RPMI7951 (cell line): ENCODE measurements at regions not wholly inside any gene's neighbourhood (a gene's known extent, or its start where the extent isn't known, plus 50 kb on each side); places are given as distances from the start of the nearest gene placed in this dataset.

Experiments used
- DNase-seq: peaks from one replicate; pipeline ENCODE4 v3.0.0-alpha.2; 2012; ENCODE audit warnings: low read depth

DNA sequence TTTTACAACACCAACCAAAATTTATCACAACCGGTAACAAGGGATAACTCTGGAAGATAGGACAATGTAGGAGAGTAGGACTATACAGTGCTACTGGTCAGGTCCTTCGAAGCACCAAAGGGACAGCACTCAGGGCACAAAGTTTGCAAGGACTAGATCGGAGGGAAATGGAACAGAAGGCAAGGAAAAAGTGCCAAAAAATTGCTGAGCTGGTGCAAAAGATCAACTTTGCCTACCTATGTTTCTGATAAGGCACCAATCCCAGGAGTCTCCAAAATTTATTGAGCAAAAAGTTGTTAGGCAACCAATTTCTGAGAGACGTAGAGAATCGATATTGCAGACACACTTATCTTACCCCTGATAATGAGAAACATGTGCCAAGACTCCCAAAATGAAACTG is 160.0 kb upstream of the PLEKHA5 start:
- no peak for DNase-seq

DNA sequence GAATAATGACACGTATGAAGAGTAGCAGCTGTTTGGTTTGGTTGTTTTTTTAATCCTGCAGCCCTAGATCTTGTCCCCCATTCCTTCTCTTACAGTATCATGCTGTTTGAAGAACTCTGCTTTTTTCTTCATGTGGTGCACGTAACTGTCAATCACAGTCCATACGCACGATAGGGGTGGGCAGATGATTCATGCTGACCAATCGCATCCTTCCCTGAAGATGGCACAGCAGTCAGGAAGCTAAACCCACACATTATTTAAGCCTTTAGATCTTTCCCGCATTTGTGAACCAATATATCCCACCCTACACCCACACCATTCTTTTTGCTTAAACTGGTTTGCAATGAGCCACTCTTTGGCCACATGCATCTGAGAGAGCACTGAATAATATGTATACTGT is 158.9 kb upstream of the PLEKHA5 start:
- peak; percentile 77 for DNase-seq

DNA sequence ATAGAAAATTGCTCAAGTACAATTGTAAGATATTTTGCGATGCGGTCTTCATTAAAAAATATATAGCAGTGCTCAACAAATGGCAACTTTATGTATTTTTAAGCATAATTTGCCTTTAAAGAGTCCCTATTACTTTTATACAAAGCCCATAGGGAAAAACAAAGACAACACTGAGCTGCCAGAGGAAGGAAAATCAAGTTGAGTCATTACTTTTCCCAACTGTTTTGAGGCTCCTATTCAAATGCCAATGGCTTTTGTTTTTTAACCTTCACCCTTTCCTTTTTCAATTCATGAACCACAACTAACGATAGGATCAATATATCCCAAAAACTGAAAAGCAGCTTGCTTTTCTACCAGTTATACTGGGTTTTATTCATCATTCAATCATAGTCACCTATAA is 157.6 kb upstream of the PLEKHA5 start:
- DNase-seq, result no peak

DNA sequence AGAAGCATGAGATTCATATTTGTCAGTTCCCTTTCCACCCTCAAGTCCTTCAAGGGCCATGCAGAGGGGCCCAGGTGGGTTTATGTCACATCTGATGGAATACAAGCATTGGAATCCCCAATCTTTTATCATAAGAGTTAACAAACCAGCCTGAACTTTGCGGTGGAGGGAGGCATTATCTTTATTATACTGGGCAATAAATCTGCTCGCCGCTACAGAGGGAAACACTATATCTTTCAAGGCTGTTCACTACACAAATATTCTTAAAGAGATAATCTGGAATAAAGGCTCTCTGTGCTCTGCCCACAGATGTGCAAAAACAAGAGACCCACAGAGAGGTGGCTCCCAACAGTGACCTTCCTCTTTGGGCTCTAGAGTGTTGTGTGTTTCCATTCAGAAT is 153.6 kb upstream of the PLEKHA5 start:
- DNase-seq, result no peak

DNA sequence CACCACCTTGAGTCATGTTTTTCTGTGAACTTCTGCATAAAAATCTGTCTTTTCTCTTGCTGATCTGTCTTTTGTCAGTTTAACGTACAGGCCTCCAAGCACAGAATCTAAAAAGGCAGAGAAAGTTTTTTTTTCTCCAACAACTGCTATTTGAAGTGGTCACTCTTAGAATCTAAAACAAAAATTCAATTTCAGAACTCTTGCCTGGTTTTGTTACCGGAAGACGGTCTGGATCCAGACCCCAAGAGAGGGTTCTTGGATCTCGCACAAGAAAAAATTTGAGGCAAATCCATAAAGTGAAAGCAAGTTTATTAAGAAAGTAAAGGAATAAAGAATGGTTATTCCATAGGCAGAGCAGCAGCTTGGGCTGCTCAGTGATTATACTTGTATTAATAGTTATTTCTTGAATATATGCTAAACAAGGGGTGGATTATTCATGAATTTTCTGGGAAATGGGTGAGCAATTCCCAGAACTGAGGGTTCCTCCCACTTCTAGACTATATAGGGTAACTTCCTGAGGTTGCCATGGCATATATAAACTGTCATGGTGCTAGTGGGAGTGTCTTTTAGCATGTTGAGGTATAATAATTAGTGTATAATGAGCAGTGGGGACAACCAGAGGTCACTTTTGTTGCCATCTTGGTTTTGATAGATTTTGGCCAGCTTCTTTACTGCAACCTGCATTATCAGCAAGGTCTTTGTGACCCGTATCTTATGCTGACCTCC is 150.0 kb upstream of the PLEKHA5 start:
- DNase-seq, result no peak

DNA sequence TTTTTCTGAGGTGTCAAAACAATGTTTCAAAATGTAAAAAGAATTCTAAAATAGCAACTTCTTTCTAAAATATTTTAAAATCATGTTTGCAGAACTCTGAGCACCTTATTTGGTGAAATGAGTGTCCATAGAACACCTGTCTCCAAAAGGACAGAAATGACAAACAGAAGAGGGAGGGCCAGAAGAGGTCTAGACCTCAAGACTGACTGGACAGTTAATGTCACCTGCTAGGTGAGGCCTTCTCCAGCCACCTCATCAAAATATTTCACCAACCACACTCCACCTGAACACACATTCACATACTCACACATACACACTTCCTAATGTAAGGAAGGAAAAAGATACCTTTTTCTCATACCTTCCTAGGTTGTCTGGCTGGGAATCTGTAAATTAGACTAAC is 147.8 kb upstream of the PLEKHA5 start:
- no peak for DNase-seq

DNA sequence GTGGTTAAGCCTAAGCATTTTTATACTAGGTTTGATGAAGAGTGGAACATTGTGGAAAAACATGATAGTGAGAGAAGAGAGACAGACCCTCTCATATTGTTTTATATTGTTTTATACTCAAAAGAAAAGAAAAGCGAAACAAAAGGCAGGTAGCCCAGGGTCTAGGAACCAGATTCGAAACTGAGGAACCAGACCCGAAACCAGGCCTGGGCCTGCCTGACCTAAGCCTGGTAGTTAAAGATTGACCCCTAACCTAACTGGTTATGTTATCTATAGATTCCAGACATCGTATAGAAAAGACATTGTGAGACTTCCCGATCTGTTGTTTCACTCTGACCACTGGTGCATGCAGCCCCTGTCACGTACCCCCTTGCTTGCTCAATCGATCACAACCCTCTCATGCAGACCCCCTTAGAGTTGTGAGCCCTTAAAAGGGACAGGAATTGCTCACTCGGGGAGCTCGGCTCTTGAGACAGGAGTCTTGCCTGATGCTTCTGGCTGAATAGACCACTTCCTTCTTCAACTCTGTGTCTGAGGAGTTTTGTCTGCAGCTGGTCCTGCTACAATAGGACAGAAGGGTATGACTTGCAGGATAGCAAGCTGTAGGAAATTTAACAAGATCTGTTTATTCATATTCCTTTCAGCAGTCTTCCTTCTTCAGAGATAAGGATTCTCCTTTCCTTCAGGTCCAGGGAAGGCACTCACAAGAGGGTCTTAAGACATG is 147.1 kb upstream of the PLEKHA5 start:
- no peak for DNase-seq

DNA sequence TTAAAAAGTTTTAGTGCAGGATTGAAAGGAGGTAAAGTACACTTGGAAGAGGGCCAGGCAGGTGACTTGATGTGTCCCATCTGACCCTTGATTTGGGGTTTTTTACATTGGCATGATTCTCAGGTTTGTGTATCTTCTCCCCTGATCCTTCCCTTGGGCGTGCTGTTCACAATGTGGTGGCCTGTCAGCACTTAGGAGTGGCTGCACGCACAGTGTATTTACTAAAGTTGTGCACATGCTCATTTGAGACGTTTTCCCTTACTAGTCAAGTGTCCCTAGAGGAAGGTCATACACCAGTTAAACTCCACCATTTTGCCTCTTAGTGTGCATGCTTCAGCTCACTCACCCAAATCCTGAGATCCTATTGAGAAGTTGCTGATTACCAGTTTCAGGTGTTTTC is 145.7 kb upstream of the PLEKHA5 start:
- no peak for DNase-seq

DNA sequence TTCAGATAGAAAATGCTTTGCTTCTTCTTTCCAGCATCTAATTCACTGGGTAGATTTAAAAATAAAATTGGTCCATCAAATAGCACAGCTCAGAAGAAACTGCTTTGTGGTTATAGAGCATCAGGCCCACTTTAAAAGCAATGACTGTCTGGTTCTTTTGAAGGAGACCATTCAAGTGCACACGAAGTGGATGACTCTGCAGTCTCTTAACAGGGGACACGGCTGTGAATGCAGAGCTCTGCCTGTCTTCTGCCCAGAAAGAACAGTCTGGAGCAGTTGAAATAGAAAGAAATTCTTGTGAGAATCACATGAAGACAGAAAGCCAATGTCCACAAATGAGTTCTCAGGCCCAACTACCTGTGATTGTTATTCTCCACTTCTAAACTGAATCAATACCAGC is 138.7 kb upstream of the PLEKHA5 start:
- DNase-seq, result peak; percentile 17

DNA sequence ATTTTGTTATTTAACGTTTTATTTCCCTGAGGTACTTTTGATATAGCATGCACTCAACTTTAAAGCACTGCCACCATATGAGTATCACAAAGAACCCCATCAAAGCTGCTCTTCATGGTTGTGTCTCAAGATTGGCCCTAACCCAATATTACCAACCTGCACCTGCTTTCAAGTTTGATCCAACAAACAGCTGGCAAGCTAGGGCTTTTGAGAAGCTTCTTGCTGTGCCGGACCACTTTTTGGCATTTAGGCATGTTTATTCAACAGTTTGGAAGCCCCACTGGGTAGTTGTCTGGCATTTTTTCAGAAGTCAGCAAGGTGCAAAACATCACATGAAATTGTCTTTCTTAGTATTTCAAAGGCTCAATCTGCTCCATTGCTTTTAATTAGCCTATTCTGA is 137.2 kb upstream of the PLEKHA5 start:
- no peak for DNase-seq

DNA sequence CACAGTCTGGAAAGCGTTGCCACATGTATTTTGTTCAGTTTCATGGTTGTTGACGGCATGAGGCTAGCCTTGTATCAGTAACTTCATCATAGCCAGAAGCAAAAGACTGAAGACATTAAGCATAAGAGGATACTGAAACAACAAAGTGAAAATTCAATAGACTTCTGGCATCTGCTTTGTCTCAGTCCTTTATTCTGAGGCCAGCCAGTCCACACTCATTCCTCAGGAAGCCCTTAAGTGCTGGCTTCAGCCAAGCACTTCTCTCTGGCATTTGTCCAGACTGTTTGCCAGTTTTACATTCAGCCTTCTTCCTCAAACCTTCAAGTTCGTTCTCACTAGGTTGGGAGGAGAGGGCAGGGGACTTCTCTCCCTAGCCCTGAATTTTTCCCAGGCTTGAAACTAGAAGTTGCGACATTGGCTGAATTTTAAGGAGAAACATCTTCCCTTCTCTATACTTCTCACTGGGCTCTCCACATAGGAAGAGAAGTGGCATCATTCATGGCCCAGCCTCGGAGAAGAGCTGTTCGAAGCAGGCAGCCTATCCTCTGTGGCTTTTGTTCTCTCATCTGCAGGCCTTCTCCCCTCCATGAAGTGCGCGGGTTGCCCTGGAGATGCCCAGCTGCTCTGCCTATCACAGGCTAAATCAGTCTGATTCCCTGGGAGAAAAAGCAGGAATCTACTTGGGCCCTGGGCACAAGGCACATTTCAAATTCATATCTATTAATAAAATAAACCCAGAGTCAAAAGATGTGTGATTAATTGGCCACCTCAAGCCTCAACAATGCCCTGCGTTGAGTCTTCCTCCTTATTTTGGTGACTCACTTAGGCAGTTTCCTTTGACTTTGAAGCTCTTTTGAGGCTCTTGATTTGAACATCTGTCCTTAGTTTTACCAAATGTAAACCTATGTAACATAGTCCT is 130.9 kb upstream of the PLEKHA5 start:
- peak; percentile 79 for DNase-seq

DNA sequence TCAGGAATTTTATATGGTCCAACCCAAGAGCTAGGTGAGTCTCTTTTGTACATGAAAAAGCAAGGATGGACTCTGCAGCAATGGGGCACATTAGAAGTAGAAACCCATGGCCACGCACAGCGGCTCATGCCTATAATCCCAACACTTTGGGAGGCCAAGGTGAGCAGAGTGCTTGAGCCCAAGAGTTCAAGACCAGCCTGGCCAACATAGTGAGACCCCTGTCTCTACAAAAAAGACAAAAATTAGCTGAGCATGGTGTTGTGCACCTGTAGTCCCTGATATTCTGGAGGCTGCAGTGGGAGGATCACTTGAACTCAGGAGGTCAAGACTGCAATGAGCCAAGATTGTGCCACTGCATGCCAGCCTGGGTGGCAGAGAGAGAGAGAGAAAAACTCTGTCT is 128.7 kb upstream of the PLEKHA5 start:
- no peak for DNase-seq

DNA sequence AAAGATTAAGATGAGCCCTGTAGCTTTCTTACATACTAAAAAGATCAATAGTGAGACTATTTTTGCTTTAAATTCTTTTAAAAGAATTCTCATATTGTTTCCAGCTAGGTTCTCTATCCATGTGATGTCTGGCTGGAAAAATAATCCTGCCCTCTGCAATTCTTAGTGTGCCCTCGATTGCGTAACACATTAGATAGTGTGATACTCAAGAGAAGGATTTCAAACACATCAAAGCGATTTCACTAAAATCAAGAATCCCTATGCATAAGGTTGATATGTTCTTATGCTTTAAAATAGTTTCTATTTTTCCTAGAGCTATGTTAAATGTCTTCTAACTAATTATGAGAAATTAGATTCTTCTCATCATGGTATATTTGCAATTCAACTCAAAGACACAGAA is 127.3 kb upstream of the PLEKHA5 start:
- peak; percentile 21 for DNase-seq

DNA sequence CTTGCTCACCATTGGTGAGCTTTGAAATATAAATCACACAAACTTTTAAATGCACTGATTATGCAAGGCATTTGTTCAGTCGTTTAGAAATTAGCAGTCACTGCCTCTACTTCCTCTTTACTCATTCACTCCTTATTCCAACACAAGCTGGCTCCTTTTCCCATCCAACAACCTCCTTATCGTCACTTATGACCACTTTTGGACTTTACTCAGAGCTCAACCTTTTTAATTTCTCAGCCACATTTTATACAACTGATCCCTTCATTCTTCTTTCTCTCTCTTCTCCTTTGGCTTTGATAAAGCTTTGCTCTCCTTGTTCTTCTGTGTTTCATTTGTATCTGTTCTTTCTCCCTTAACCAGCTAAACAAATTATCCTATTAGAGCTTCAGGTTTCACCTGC is 126.4 kb upstream of the PLEKHA5 start:
- no peak for DNase-seq

DNA sequence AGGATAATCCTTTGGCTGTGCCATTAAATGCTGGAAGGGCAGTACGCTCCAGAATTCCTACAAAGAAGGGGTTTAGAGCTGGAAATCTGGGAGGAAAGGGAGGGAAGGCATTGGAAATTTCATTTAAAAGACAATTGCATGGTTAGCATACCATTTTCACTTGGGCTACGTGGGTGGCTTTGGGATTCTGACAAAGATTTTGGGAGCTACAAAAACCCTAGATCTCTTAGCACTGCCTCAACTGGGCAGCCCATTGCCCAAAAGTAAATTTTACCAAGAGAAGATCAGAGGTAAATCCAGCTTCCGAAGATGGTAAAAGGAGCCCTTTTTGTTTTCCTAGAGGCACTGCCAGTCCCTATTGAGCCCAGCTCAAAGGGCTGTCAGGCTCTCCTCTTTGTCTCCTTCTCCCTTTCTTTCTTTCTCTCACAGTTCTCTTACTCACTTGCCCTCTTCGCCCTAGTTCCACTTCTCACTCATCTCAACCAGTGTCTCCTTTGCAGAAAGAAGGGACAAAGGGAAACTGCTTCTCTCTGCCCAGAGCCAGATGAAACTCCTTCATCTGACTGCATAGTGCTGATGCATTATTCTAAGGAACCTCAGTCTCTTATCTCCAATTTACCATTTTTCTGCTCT is 125.4 kb upstream of the PLEKHA5 start:
- no peak for DNase-seq

DNA sequence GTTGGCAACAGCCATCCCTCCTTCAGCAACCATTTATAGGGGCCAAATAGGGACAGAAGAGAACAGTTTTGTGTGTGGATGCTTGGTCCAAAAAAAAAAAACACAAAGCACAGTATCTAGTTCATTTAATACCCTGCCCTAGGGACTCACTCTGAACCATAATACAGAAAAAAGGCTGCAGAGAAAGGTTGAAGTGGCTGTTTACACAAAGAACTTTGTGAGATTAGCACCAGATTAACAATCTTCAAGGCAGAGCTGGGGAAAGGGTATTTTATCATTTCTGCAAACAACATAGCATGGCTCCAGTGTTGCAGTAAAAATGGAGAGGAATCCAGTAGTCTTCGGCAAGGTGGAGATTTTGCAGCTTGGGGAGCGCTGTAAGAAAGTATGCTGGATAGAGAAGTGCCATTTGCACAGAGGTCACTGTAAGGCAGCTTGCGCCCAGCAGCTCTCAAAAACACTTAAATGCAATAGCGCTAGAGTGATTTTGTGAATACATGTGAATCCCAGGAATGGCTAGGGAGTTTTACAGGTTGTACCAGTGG is 124.2 kb upstream of the PLEKHA5 start:
- DNase-seq, result no peak

DNA sequence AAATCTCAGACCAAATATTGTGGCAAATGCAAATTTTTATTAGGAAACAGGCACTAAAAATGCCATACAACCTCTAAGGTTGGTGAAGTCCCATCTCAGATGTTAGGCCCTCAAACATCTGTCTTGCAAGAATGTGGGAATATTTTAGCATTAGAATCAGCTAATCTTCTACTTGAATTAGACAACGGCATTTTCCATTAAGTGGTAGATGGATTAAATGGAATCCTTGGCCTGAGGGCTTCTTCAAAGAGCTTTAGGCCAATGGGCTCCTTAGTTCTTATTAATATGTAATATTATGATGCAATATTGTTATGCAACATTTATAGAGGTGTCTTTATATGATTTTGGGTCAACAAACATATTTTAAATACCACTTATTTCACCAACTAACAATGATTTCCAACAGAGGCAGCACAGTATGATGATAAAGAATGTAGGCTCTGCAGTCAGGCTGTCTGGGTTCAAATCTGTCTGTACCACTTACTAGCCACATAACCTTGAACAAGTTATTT is 122.9 kb upstream of the PLEKHA5 start:
- no peak for DNase-seq

DNA sequence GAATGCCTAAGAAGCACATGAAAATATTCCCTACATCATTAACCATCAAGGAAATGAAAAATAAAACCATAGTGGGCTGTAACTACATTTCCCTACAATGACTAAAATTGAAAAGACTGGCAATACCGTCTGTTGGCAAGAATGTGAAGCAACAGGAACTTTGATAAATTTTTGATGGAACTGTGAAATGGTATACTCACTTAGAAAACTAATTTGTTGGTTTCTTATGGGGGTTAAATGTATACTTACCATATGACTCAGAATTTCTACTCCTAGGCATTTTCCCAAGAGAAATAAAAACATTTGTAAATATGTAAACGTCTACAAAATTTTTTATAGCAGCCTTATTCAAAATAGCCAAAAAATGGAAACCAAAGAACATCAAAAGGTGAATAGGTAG is 121.4 kb upstream of the PLEKHA5 start:
- DNase-seq, result no peak

DNA sequence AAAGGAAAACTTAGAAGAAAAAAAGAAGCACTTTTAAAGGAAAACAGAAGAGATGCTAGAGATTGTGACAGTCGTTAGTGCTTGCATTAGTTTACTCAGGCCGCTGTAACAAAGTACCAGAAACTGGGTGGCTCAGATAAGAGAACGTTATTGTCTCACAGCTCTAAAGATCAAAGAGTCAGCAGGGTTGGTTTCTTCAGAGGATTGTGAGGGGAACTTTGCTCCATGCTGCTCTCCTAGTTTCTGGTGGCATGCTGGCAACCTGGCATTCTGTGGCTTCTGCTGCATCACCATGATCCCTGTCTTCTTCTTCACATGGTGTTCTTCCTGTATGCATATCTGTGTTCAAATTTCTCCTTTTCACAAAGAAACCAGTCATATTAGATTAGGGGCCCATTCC is 119.4 kb upstream of the PLEKHA5 start:
- DNase-seq, result no peak

DNA sequence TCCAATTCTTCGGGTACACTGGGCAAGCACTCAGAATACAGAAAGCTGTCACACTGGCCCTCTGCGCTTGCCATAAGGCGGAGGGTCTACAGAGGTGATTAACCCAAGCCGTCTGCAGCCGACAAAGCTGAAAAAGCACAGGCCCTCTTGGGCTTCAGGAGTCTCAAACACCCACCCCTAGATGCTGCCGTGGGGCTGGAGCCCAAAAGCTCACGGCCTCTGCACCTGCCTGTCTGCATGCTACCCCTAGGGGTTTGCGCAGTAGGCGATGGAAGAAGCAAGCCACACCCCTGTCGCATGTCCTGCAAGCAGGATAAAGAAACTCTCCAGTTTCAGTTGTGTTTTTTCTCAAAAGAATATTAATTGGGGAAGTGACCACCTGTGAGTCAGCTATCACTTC is 118.8 kb upstream of the PLEKHA5 start:
- DNase-seq, result no peak

DNA sequence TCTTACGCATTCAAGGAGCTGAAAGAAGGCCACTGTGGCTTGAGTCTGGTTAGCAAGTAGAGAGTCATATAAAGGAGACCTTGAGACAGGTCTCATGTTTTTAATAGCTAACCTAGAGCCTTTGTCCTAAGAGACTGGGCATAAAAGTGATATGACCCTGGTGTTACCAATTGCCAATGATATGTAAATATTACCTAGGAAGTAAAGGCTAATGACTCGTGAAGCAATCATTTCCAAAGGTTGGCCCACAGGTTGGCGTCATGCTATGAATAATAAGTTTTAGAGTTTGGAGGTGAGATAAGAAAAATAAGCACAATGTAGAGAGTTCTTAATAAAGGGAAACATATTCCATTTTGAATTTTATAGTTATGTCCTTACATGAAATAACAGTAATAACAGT is 116.6 kb upstream of the PLEKHA5 start:
- no peak for DNase-seq

DNA sequence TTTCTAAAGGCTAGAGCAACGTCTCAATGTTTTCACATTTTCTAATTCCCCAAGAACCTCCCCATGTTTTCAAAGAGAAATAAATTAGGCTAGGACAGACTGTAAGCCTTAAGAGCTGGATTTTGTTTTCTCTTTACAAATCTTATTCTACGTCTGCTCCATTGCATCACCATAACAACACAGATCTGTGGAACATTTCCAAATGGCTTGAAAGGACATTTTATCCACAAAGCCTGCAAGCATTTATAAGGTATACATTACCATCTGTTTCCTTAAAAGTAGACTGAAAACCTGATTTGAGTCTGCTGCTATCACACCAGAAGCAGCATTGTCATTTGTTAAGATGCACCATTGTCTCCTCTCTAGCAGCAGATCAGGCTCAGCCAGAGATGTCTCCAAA is 115.3 kb upstream of the PLEKHA5 start:
- no peak for DNase-seq
